Gastrocnemius medialis (tissue), 4 donors: ENCODE measurements at regions not wholly inside any gene's neighbourhood (a gene's known extent, or its start where the extent isn't known, plus 50 kb on each side); places are given as distances from the start of the nearest gene placed in this dataset.

Experiments
- CTCF ChIP-seq, 5 experiments: fragments of 450-650 bp in 3 of 5; fragments of 200-600 bp in 2 of 5; sonication (generic) in 2 of 5; IDR thresholded peaks in 4 of 5; conservative IDR thresholded peaks in 1 of 5; 1 replicate in 4 of 5; 2 replicates in 1 of 5; pipeline ENCODE4 v1.5.1; 2016 to 2019; ENCODE audit warnings: antibody characterized with exemption in 5 of 5, mild to moderate bottlenecking in 3 of 5, moderate library complexity in 3 of 5
- POLR2A ChIP-seq, 2 donors: fragments of 450-650 bp; IDR thresholded peaks; one replicate each; pipeline ENCODE4 v1.6.1; 2017; ENCODE audit warnings: antibody characterized with exemption in 2 of 2, mild to moderate bottlenecking in 2 of 2, moderate library complexity in 2 of 2

- TF ChIP-seq CTCF (IDR thresholded peaks at IDR 0.05 in 4 of 5, conservative IDR thresholded peaks at IDR 0.05 in 1 of 5) (no peak), POLR2A (IDR thresholded peaks at IDR 0.05) (no peak)
Measured at GRCh38 chr6:51509597-51509996, 577.8 kb downstream of the PKHD1 start.
